ENCODE measurements at regions not wholly inside any gene's neighbourhood (a gene's known extent, or its start where the extent isn't known, plus 50 kb on each side); places are given as distances from the start of the nearest gene placed in this dataset.

GRCh38 chr2:16023506-16024360 is 83.4 kb downstream of the MYCN start:
- no peak for DNase-seq

GRCh38 chr2:16022548-16023240 is 82.3 kb downstream of the MYCN start:
- DNase-seq: no peak

- no peak for DNase-seq
Observed at GRCh38 chr2:16021611-16022363, 81.4 kb downstream of the MYCN start.

DNA sequence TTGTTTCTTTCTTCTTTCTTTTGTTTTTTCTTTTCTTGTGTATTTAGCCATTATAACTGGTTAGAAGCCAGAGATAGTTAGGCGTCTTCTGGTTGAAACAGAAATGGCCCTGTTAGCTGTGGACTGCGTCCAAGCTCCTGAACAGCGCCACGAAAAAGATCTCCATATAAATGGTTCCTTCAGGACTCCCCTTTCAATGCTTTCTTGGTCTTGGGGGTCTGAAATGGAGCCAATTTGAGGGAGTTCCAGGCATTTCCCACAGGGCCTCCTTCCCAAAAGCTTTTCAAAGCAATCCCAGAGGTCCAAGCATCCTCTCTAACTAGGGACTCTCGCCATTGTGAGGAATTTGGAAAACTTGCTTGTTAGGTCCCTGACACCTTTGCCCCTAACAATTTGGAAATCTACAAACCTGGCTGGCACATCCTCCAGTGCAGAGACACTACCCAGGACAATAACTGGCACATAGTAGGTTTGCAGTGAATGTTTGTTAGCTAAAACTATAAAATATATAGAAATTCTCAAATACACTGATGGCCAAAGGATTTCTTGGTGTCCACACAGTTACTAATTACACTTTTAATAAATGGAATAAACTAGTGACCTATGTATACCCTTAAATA is 80.1 kb downstream of the MYCN start:
- DNase-seq: no peak

- no peak for DNase-seq
Observed at GRCh38 chr2:16019617-16020351, 79.4 kb downstream of the MYCN start.

- DNase-seq: no peak
Observed at GRCh38 chr2:16019060-16019480, 78.7 kb downstream of the MYCN start.

- DNase-seq: no peak
Observed at GRCh38 chr2:16018277-16019059, 78.1 kb downstream of the MYCN start.

GRCh38 chr2:16016282-16016681 is 75.9 kb downstream of the MYCN start:
- no peak for DNase-seq

DNA sequence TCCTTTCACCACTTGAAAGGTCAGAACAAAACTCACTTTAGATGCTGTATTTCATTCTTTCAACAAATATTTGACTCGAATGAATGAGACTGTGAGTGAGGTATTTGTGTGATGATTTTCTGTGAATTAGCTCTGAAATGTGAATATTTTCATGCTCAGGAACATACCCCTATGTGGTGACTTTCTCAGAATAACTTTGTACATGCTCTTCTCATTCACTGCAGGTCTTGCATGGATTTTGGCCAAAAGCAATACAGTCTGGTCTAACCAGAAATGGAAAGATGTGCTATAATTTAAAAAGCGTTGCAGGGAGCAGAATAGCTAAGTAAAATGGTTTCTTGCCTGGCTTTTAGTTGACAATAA is 75.5 kb downstream of the MYCN start:
- DNase-seq: no peak

GRCh38 chr2:16015210-16015902 is 75.0 kb downstream of the MYCN start:
- DNase-seq: no peak

- no peak for DNase-seq
Observed at GRCh38 chr2:16014802-16015201, 74.5 kb downstream of the MYCN start.

- DNase-seq: no peak
Observed at GRCh38 chr2:16014041-16014787, 73.9 kb downstream of the MYCN start.

DNA sequence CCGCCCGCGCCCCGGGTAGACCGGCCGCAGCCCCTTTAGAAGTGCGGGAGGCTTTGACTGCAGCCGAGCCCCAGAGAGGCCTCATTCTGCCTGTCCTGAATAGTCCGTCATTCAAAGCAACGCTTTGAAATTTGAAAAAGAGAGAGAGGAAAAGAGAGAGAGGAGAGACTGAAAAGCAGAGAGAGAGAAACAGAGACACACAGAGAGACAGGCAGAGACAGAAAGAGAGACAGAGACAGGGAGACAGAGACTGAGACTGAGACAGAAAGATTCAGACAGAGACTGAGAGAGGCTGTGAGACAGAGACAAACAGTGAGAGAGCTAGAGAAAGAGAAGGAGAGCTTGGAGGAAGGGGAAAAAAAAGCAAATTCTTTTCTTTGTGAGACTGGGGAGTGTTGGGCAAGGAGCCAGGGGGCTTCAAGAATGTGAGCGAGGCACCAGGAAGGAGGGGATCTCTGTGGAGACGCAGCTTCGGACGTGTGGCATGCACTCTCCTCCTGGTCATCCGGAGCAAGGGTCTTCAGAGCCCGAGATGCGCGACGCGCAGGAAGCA is 73.1 kb downstream of the MYCN start:
- no peak for DNase-seq

GRCh38 chr2:16012626-16013358 is 72.4 kb downstream of the MYCN start:
- no peak for DNase-seq

GRCh38 chr2:16012029-16012596 is 71.8 kb downstream of the MYCN start:
- no peak for DNase-seq

DNA sequence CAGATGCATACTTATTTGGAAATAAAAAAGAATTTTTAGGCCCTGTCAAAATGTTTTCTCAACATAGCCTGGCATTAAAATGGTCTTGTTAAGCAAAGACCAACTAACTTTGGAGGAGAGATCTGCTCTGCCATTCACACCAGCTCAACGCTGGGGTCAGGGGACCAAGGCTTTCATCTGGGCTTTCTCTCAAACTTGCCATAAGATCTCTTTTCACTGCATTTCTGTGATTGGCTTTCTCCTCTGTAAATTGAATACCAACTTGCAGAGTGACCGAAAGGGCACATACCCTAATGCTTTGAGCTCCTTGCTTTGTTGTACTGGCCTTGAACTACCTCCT is 71.2 kb downstream of the MYCN start:
- no peak for DNase-seq

DNA sequence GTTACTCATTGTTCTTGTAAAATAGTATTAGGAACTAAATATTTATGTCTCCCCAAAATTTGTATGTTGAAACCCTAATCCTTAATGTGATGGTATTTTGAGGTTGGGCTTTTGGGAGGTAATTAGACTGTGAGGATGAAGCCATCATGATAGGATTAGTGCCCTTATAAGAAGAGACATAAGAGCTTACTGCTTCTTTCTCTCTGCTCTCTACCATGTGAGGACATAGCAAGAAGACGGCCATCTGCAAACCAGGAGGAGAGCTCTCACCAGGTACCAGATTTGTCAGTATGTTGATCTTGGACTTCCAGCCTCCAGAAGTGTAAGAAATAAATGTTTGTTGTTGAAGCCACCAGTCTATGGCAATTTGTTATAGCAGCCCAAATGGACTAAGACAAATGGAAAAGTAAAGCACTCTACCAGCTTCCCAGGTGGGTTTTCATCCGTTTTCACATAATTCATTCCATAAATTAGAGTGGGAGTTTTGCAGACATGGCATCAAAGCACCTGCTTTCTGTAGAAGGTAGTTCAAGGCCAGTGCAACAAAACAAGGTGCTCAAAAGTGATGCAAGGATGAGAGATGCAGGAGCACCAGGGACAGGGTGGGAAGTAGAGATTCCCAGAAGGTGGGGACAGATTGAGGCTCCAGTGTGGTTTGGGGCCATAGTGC is 70.7 kb downstream of the MYCN start:
- DNase-seq: no peak

GRCh38 chr2:16010011-16010410 is 69.7 kb downstream of the MYCN start:
- no peak for DNase-seq
